ENCODE measurements at regions not wholly inside any gene's neighbourhood (a gene's known extent, or its start where the extent isn't known, plus 50 kb on each side); places are given as distances from the start of the nearest gene placed in this dataset.

- Histone ChIP-seq H3K4me3 (ENCODE audit: control insufficient read depth in 2 of 3, extremely low read depth in 1 of 3, insufficient read depth in 2 of 3, low read depth in 1 of 3, low read length in 3 of 3) (no peak overlapping the region), H3K4me2 (ENCODE audit: control insufficient read depth, extremely low read depth, insufficient read depth, low read depth, low read length) (peak overlapping the region; percentile 1), H2AFZ (ENCODE audit: control insufficient read depth, low read length) (no peak overlapping the region), H3K36me3 (ENCODE audit: control insufficient read depth in 2 of 2, extremely low read depth in 1 of 2, insufficient read depth in 2 of 2, low read length in 2 of 2) (no peaks in the 10 kb centered on the region), H4K20me1 (ENCODE audit: control insufficient read depth, extremely low read depth, insufficient read depth, low read length) (no peaks in the 10 kb centered on the region), H3K9me1 (ENCODE audit: control insufficient read depth, extremely low read depth, insufficient read depth, low read length) (no peaks in the 10 kb centered on the region), H3K79me2 (ENCODE audit: control insufficient read depth, insufficient read depth, low read length) (no peaks in the 10 kb centered on the region), H3K4me1 (ENCODE audit: control insufficient read depth, extremely low read depth, insufficient read depth, low read length) (peaks cover 3% of the 10 kb centered on the region), H3K9me3 (ENCODE audit: control insufficient read depth, low read depth, low read length) (no peaks in the 10 kb centered on the region), H3K27ac (ENCODE audit: control insufficient read depth, insufficient read depth, low read length) (no peak overlapping the region), H3K9ac (ENCODE audit: control insufficient read depth, extremely low read depth, insufficient read depth, low read length) (no peak overlapping the region), H3K27me3 (ENCODE audit: control insufficient read depth, extremely low read depth, insufficient read depth, low read length) (no peaks in the 10 kb centered on the region)
- dilution Hi-C loops (cut with MboI; ENCODE audit: extremely low pct_ligation_motif_present, low sequenced_read_pairs): no loop called here
- TF ChIP-seq EZH2 (IDR thresholded peaks at IDR 0.05; ENCODE audit: low read length) (no peak), CTCF (optimal IDR thresholded peaks at IDR 0.05 in 1 of 3, IDR thresholded peaks at IDR 0.05 in 1 of 3, conservative IDR thresholded peaks at IDR 0.05 in 1 of 3; ENCODE audit: extremely low read depth in 1 of 3, insufficient read depth in 2 of 3, low read length in 3 of 3) (no peak)
- FAIRE-seq: peak; percentile 68
- DNase-seq (ENCODE audit: low read depth, low spot score): peak; percentile 46
Observed at GRCh38 chr7:19404912-19405329, 259.7 kb upstream of the FERD3L start.

DNA sequence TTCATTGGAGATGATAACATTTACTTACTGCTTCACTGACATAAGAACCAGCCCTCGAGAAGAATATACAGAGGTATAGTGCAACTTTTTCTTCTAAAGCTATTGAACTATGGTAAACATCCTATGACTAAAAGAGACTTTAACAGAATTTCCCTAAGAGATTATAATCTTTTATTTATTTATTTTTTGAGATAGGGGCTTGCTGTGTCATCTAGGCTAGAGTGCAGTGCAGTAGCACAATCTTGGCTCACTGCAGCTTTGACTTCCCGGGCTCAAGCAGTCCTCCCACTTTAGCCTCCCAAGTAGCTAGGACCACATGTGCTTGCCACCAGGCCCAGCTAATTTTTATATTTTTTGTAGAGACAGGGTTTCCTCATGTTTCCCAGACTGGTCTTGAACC, 258.5 kb upstream of the FERD3L start:
- no peaks in the 10 kb centered on the region for H3K27me3 ChIP-seq (ENCODE audit: control insufficient read depth, extremely low read depth, insufficient read depth, low read length)
- dilution Hi-C loops (cut with MboI; ENCODE audit: extremely low pct_ligation_motif_present, low sequenced_read_pairs): no loop called here
- H3K4me3 ChIP-seq (ENCODE audit: control insufficient read depth in 2 of 3, extremely low read depth in 1 of 3, insufficient read depth in 2 of 3, low read depth in 1 of 3, low read length in 3 of 3): no peak overlapping the region
- H2AFZ ChIP-seq (ENCODE audit: control insufficient read depth, low read length): no peak overlapping the region
- TF ChIP-seq CTCF (optimal IDR thresholded peaks at IDR 0.05 in 1 of 3, IDR thresholded peaks at IDR 0.05 in 1 of 3, conservative IDR thresholded peaks at IDR 0.05 in 1 of 3; ENCODE audit: extremely low read depth in 1 of 3, insufficient read depth in 2 of 3, low read length in 3 of 3): no peak
- no peak for TF ChIP-seq EZH2 (IDR thresholded peaks at IDR 0.05; ENCODE audit: low read length)
- H3K4me1 ChIP-seq (ENCODE audit: control insufficient read depth, extremely low read depth, insufficient read depth, low read length): peaks cover 3% of the 10 kb centered on the region
- H3K9ac ChIP-seq (ENCODE audit: control insufficient read depth, extremely low read depth, insufficient read depth, low read length): no peak overlapping the region
- DNase-seq (ENCODE audit: low read depth, low spot score): no peak
- FAIRE-seq: no peak
- no peaks in the 10 kb centered on the region for H3K36me3 ChIP-seq (ENCODE audit: control insufficient read depth in 2 of 2, extremely low read depth in 1 of 2, insufficient read depth in 2 of 2, low read length in 2 of 2)
- no peak overlapping the region for H3K4me2 ChIP-seq (ENCODE audit: control insufficient read depth, extremely low read depth, insufficient read depth, low read depth, low read length)
- H3K27ac ChIP-seq (ENCODE audit: control insufficient read depth, insufficient read depth, low read length): no peak overlapping the region
- H3K9me1 ChIP-seq (ENCODE audit: control insufficient read depth, extremely low read depth, insufficient read depth, low read length): no peaks in the 10 kb centered on the region
- no peaks in the 10 kb centered on the region for H4K20me1 ChIP-seq (ENCODE audit: control insufficient read depth, extremely low read depth, insufficient read depth, low read length)
- H3K79me2 ChIP-seq (ENCODE audit: control insufficient read depth, insufficient read depth, low read length): no peaks in the 10 kb centered on the region
- no peaks in the 10 kb centered on the region for H3K9me3 ChIP-seq (ENCODE audit: control insufficient read depth, low read depth, low read length)
